ENCODE measurements at regions not wholly inside any gene's neighbourhood (a gene's known extent, or its start where the extent isn't known, plus 50 kb on each side); places are given as distances from the start of the nearest gene placed in this dataset.

DNA sequence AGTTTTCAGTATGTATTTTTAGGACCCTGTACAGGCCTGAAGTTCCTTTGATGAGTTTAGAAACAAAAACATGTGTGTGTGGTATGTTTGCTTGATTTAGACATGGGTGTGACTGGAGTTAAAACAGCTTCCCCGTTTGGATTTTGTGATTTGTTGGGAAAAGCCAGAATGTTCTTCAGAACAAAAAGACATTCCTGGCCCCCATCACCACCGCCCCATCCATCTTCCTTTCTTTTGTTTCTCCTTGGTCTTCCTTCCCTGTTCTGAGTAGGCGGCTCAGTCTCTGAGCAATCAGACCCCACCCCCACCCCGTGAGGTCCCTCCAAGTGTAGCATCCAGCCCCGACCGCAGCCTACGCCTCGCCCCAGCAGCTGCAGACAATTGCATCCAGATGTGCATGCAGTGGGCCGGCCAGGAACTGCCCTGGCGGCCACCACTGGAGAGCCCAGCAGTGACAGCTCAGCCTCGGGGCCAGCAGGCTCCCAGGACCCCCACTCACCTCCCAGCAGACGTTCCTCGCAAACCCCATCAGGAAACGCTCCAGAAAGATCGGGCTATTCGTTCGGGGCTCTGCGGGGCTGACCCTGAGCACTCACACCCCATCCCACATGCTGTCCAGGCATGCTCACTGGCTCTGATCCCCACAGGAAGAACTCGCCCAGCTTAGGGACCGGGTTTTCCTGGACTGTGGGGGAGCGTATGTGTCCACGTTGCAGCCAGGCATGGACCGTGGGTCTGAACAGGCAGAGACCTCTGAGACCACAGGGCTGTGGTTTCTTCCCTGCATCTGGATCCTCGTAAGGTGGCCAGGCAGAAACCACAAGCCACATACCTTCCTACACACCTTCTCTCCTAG lies 99.8 kb upstream of the CDH5 start:
- peak; percentile 91 for DNase-seq (ENCODE audit: low read depth)
- no peak overlapping the region for H3K4me3 ChIP-seq (ENCODE audit: low read depth, low read length)
- TF ChIP-seq, protein P1, sequence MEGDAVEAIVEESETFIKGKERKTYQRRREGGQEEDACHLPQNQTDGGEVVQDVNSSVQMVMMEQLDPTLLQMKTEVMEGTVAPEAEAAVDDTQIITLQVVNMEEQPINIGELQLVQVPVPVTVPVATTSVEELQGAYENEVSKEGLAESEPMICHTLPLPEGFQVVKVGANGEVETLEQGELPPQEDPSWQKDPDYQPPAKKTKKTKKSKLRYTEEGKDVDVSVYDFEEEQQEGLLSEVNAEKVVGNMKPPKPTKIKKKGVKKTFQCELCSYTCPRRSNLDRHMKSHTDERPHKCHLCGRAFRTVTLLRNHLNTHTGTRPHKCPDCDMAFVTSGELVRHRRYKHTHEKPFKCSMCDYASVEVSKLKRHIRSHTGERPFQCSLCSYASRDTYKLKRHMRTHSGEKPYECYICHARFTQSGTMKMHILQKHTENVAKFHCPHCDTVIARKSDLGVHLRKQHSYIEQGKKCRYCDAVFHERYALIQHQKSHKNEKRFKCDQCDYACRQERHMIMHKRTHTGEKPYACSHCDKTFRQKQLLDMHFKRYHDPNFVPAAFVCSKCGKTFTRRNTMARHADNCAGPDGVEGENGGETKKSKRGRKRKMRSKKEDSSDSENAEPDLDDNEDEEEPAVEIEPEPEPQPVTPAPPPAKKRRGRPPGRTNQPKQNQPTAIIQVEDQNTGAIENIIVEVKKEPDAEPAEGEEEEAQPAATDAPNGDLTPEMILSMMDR (IDR thresholded peaks at IDR 0.05; ENCODE audit: insufficient read depth, low read depth, low read length), result peak; percentile 26

DNA sequence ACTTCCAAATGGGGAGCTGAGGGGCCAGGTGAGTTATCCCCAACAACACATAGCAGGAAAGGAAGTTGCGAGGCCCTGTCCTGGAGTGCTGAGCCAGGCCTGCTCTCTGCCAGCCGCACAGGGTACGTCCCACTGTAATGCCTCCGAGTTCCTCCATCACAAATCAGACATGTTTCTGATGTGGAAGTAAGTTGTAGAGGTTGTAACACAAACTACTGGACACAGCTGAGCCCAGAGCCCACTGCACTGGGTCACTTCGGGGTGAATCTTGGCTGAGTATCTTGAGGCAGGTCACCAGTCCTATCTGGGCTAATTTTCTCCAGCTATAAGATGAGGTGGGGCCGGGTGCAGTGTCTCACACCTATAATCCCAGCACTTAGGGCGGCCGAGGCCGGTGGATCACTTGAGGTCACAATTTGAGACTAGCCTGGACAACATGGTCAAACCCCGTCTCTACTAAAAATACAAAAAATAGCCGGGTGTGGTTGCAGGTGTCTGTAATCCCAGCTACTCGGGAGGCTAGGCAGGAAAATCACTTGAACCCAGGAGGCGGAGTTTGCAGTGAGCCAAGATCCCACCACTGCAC lies 100.8 kb upstream of the CDH5 start:
- TF ChIP-seq, protein P1 (IDR thresholded peaks at IDR 0.05; ENCODE audit: insufficient read depth, low read depth, low read length), result no peak
- no peak for DNase-seq (ENCODE audit: low read depth)
- no peak overlapping the region for H3K4me3 ChIP-seq (ENCODE audit: low read depth, low read length)

DNA sequence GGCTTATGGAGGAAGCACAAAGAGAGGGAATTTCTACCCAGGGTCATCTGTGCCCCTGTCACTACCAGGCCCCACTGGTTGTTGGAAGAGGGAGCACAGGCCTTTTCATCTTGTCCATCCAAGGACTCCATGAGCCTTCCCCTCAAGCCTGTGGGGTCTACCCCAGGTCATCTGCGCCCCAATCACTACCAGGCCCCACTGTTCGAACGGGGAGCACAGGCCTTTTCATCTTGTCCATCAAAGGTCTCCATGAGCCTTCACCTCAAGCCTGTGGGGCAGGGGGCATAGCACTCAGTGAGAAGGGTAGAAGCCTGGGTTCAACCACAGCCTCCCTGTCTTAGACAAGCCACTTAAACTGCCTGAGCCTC lies 101.5 kb upstream of the CDH5 start:
- DNase-seq (ENCODE audit: low read depth), result no peak
- TF ChIP-seq, protein P1 (IDR thresholded peaks at IDR 0.05; ENCODE audit: insufficient read depth, low read depth, low read length), result no peak
- H3K4me3 ChIP-seq (ENCODE audit: low read depth, low read length), result no peak overlapping the region

DNA sequence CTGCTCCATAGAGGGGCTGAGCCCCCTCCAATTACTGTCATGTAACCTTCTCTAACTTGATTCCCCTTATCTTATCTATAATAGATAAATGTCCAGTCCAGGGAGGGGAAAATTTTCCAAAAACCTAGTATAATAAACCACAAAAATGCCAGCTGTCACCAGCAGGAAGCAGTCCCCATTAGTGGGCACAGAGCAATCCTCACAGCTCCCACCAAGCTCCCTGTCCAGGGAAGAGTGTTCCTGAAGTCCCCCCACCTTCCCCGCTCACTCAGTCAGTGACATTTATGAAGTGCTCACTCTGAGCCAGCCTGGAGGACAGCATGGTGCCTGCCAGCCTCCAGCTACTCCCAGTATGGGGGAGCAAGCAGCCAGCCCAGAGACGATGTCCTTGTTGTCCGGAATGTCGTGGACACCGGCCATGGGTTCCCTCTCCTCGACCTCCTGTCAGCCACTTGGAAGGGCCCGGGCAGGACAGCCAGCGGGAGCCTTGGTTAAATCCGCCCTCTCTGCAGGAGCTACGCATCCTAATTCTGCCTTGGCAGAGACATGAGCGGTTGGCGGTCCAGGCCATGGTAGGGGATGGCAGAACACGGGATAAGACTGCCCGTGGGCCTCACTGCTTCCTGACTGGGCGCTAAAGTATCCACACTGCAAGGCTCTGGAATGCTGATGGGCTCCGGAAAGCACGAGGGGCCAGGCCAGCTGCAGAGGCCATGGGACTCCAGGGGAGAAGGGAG lies 102.0 kb upstream of the CDH5 start:
- TF ChIP-seq, protein P1 (IDR thresholded peaks at IDR 0.05; ENCODE audit: insufficient read depth, low read depth, low read length), result no peak
- DNase-seq (ENCODE audit: low read depth), result peak; percentile 44
- H3K4me3 ChIP-seq (ENCODE audit: low read depth, low read length), result no peak overlapping the region

DNA sequence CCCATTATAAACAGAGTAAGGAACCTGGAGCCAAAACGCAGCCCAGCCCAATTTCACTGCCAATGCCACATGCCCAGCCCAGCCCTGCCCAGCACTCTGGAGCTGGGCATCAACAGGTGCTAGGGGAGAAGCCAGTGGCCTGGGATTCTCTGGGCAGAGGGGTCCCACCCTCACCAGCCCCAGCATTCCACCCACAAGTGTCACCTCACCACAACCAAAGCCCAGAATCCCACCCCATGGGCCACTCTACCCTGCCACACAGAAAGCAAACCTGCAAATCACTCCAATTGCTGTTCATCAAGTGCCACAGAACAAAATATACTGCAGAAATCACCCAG lies 102.5 kb upstream of the CDH5 start:
- H3K4me3 ChIP-seq (ENCODE audit: low read depth, low read length), result no peak overlapping the region
- TF ChIP-seq, protein P1 (IDR thresholded peaks at IDR 0.05; ENCODE audit: insufficient read depth, low read depth, low read length), result no peak
- DNase-seq (ENCODE audit: low read depth), result no peak

DNA sequence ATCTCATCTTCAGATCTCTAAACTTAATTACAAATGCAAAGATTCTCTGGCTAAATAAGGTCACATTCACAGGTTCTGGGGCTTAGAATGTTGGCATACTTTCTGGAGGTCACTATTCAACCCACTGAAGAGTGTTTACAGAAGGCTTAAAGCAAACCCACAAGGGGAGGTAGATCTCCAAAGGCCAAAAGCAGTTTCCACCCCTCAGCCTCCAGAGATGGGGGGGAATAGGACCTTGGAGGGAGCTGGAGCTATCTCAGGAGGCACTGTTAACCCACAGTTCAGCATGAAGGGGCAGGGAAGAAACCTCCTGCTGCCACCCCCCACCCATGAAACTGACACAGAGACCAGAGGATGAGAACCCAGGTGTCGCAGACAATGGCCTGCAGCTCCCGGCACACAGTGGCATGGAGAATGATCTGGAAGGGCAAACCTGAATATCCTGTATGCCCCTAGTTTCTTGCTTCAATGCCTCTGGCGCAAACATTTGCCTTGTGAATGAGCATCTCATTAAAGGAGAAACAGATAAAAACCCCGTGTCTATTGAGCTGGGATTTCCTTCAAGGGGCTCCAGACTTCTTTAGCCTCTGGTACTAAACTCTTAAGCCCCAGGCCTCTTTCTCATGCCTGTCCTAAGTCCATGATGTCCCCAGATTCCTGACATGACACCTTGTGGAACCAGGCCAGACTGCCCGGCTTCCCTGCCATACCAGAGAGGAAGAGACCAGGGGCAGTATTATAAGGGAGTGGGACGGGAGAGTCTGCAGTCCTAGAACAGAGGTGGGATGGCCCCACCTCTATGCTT lies 103.1 kb upstream of the CDH5 start:
- no peak for DNase-seq (ENCODE audit: low read depth)
- H3K4me3 ChIP-seq (ENCODE audit: low read depth, low read length), result no peak overlapping the region
- TF ChIP-seq, protein P1 (IDR thresholded peaks at IDR 0.05; ENCODE audit: insufficient read depth, low read depth, low read length), result no peak

All from fibroblast of villous mesenchyme (primary cell).